ENCODE measurements at regions not wholly inside any gene's neighbourhood (a gene's known extent, or its start where the extent isn't known, plus 50 kb on each side); places are given as distances from the start of the nearest gene placed in this dataset.

GRCh38 chr15:36430280-36430679, 149.1 kb upstream of the CDIN1 start:
- DNase-seq (ENCODE audit: low spot score) = no peak
- TF ChIP-seq CTCF (IDR thresholded peaks at IDR 0.05) = no peak
- Histone ChIP-seq H3K36me3 (no peaks in the 10 kb centered on the region), H3K4me1 (no peaks in the 10 kb centered on the region), H3K27me3 (no peaks in the 10 kb centered on the region), H3K9me3 (no peaks in the 10 kb centered on the region), H3K4me3 (no peak overlapping the region), H3K27ac (no peak overlapping the region)

- H3K4me1 ChIP-seq = no peaks in the 10 kb centered on the region
- H3K27me3 ChIP-seq = no peaks in the 10 kb centered on the region
- no peak for DNase-seq (ENCODE audit: low spot score)
- no peak overlapping the region for H3K27ac ChIP-seq
- TF ChIP-seq CTCF (IDR thresholded peaks at IDR 0.05) = no peak
- H3K36me3 ChIP-seq = no peaks in the 10 kb centered on the region
- no peak overlapping the region for H3K4me3 ChIP-seq
- no peaks in the 10 kb centered on the region for H3K9me3 ChIP-seq
Measured at GRCh38 chr15:36430726-36431265, 148.6 kb upstream of the CDIN1 start.

DNA sequence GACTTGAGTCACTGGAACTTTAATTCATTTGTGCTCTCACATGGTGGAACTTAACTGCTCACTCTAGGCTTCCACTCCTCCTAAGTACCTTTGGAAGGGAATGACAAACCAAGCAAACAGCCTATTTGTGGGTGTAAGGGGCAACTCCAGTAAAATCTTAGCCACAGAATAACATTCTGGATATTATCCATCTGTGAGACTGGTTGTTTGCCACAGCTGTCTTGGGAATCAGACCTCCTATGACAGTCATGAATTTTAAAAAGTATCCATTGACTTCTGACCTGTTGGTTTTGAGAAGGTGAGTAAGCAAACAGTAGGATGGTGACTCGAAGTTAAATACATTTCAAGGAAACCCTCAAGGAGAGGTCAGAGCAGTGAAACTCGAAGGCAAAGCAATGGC, 147.3 kb upstream of the CDIN1 start:
- no peaks in the 10 kb centered on the region for H3K36me3 ChIP-seq
- no peaks in the 10 kb centered on the region for H3K9me3 ChIP-seq
- no peak overlapping the region for H3K4me3 ChIP-seq
- no peak for TF ChIP-seq CTCF (IDR thresholded peaks at IDR 0.05)
- DNase-seq (ENCODE audit: low spot score) = no peak
- no peaks in the 10 kb centered on the region for H3K27me3 ChIP-seq
- no peaks in the 10 kb centered on the region for H3K4me1 ChIP-seq
- no peak overlapping the region for H3K27ac ChIP-seq

GRCh38 chr15:36434177-36434576, 145.2 kb upstream of the CDIN1 start:
- no peaks in the 10 kb centered on the region for H3K9me3 ChIP-seq
- no peak for DNase-seq (ENCODE audit: low spot score)
- no peaks in the 10 kb centered on the region for H3K27me3 ChIP-seq
- no peak overlapping the region for H3K27ac ChIP-seq
- H3K4me1 ChIP-seq = no peaks in the 10 kb centered on the region
- H3K36me3 ChIP-seq = no peaks in the 10 kb centered on the region
- H3K4me3 ChIP-seq = no peak overlapping the region
- no peak for TF ChIP-seq CTCF (IDR thresholded peaks at IDR 0.05)

DNA sequence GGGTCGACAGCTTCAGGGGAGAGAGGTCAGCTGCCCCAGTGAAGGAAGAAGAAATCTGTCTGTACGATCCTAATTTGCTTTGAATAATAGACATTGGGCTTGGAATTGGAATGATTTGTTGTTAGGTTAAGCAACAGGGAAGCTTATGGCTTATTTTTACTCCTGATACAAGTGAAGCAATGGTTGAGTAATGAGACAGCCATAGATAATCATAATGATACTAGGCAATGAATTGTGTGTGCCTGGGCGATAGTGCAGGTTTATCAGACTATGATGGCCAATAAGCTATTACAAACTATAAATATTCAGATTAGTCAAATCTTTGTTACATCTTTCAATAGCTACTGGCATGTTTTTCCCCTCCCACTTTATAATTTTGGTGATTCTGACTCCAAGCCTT, 140.9 kb upstream of the CDIN1 start:
- Histone ChIP-seq H3K27me3 (no peaks in the 10 kb centered on the region), H3K36me3 (no peaks in the 10 kb centered on the region), H3K4me1 (no peaks in the 10 kb centered on the region), H3K4me3 (no peak overlapping the region), H3K9me3 (no peaks in the 10 kb centered on the region), H3K27ac (no peak overlapping the region)
- TF ChIP-seq CTCF (IDR thresholded peaks at IDR 0.05) = no peak
- DNase-seq (ENCODE audit: low spot score) = no peak

GRCh38 chr15:36447373-36447772, 132.1 kb upstream of the CDIN1 start:
- Histone ChIP-seq H3K27ac (no peak overlapping the region), H3K27me3 (no peaks in the 10 kb centered on the region), H3K4me1 (no peaks in the 10 kb centered on the region), H3K4me3 (no peak overlapping the region), H3K9me3 (no peaks in the 10 kb centered on the region), H3K36me3 (no peaks in the 10 kb centered on the region)
- DNase-seq (ENCODE audit: low spot score) = no peak
- TF ChIP-seq CTCF (IDR thresholded peaks at IDR 0.05) = no peak

Measured in right atrium auricular region (tissue), 2 donors.